Upper lobe of right lung (tissue), 1 donor: ENCODE measurements at regions not wholly inside any gene's neighbourhood (a gene's known extent, or its start where the extent isn't known, plus 50 kb on each side); places are given as distances from the start of the nearest gene placed in this dataset.

Experiments used
- ATAC-seq: fragments of 200-7000 bp; cut with Tn5 transposase; one replicate; pipeline ENCODE4 v1.9.1; 2020; ENCODE audit warnings: mild to moderate bottlenecking, moderate library complexity
- DNase-seq: peaks from one replicate; pipeline ENCODE4 v3.0.0-alpha.2; 2020
- H3K27ac ChIP-seq: fragments of 200-600 bp; one replicate; pipeline ENCODE4 v1.8.0; 2022
- H3K27me3 ChIP-seq: fragments of 200-600 bp; one replicate; pipeline ENCODE4 v1.8.0; 2022; ENCODE audit warnings: mild to moderate bottlenecking
- H3K36me3 ChIP-seq: fragments of 200-600 bp; one replicate; pipeline ENCODE4 v1.8.0; 2022
- H3K4me1 ChIP-seq: fragments of 200-600 bp; one replicate; pipeline ENCODE4 v1.8.0; 2022
- H3K4me3 ChIP-seq: fragments of 200-600 bp; one replicate; pipeline ENCODE4 v1.8.0; 2022; ENCODE audit warnings: mild to moderate bottlenecking
- H3K9me3 ChIP-seq: fragments of 200-600 bp; one replicate; pipeline ENCODE4 v1.8.0; 2022
- CTCF ChIP-seq: fragments of 200-600 bp; IDR thresholded peaks from one replicate; pipeline ENCODE4 v1.8.0; 2022; ENCODE audit warnings: antibody characterized with exemption
- intact Hi-C: fragments of 100-400 bp; cut with DNase I; formaldehyde crosslinking; loops from one replicate; pipeline ENCODE4 v1.11.0; 2022
- donor health status: DM: no; HTN: yes; CAD: no; lungs with severe emphysema.

- ATAC-seq: no peak
- H3K4me3 ChIP-seq: no peak overlapping the region
Observed at GRCh38 chr6:104214901-104215300, 644.8 kb downstream of the HACE1 start.

GRCh38 chr6:104212977-104213668 is 646.6 kb downstream of the HACE1 start:
- H3K27ac ChIP-seq: no peak overlapping the region
- no peak for TF ChIP-seq CTCF
- intact Hi-C loops: no loop called here

More at GRCh38 chr6:104214901-104215300, 644.8 kb downstream of the HACE1 start:
- no peaks in the 10 kb centered on the region for H3K36me3 ChIP-seq
- no peaks in the 10 kb centered on the region for H3K4me1 ChIP-seq
- no peaks in the 10 kb centered on the region for H3K27me3 ChIP-seq
- no peak for TF ChIP-seq CTCF
- no peak overlapping the region for H3K27ac ChIP-seq
- intact Hi-C loops: no loop called here
- no peaks in the 10 kb centered on the region for H3K9me3 ChIP-seq
- DNase-seq: no peak

DNA sequence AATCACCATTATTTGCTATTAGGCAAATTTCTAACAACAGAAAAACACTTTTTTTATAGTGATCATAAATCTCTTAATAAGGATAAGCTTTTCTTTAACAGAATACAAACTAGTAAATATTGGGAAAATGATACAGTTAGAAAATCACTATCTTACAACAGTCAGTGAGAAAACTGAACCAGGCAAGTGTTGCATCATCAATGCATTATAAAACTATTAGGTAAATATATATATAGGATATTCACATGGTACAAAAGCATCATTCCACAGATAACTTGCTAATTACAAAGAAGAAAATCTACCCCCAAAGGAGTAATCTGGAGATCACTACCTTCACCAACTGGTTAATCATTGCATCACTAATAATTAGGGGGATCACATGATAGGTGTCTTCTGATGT is 652.1 kb downstream of the HACE1 start:
- Histone ChIP-seq H3K27ac (no peak overlapping the region), H3K27me3 (no peaks in the 10 kb centered on the region), H3K9me3 (no peaks in the 10 kb centered on the region), H3K4me3 (no peak overlapping the region), H3K4me1 (no peaks in the 10 kb centered on the region), H3K36me3 (no peaks in the 10 kb centered on the region)
- DNase-seq (no peak), ATAC-seq (no peak)
- TF ChIP-seq CTCF: no peak
- intact Hi-C loops: no loop called here

More at GRCh38 chr6:104212977-104213668, 646.6 kb downstream of the HACE1 start:
- no peaks in the 10 kb centered on the region for H3K36me3 ChIP-seq
- no peaks in the 10 kb centered on the region for H3K9me3 ChIP-seq
- DNase-seq (no peak), ATAC-seq (no peak)
- H3K4me1 ChIP-seq: no peaks in the 10 kb centered on the region
- no peak overlapping the region for H3K4me3 ChIP-seq
- no peaks in the 10 kb centered on the region for H3K27me3 ChIP-seq

- no peak overlapping the region for H3K4me3 ChIP-seq
- H3K27me3 ChIP-seq: no peaks in the 10 kb centered on the region
- no peak for TF ChIP-seq CTCF
- H3K27ac ChIP-seq: no peak overlapping the region
- H3K9me3 ChIP-seq: no peaks in the 10 kb centered on the region
- intact Hi-C loops: no loop called here
- DNase-seq (no peak), ATAC-seq (no peak)
- H3K4me1 ChIP-seq: no peaks in the 10 kb centered on the region
- no peaks in the 10 kb centered on the region for H3K36me3 ChIP-seq
Observed at GRCh38 chr6:104201557-104201956, 658.2 kb downstream of the HACE1 start.

GRCh38 chr6:104187616-104188015 is 672.1 kb downstream of the HACE1 start:
- no peak for TF ChIP-seq CTCF
- DNase-seq (no peak), ATAC-seq (no peak)
- intact Hi-C loops: no loop called here
- Histone ChIP-seq H3K4me3 (no peak overlapping the region), H3K27ac (no peak overlapping the region), H3K9me3 (no peaks in the 10 kb centered on the region), H3K27me3 (no peaks in the 10 kb centered on the region), H3K36me3 (no peaks in the 10 kb centered on the region), H3K4me1 (no peaks in the 10 kb centered on the region)

DNA sequence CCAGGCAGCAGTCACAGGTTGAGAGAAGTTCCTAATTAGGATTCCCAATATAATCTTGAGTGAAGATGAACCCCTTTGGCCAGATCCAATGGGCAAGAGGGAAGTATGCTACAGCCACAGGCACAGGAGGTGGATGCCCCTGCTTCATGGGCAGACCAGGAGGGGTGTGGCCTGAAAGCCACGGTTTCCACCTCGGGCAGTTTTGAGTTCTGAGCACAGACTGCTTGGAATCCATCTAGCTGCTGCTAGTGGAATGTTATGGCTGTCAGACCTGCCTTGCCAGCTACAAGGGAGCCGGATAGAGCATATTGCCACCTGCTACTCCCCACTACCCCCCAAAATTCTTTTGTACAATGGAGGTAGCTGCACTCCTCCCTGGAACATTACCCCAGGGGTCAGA is 672.9 kb downstream of the HACE1 start:
- no peak for TF ChIP-seq CTCF
- ATAC-seq: peak; percentile 14
- no peak for DNase-seq
- no peak overlapping the region for H3K4me3 ChIP-seq
- no peak overlapping the region for H3K27ac ChIP-seq
- H3K9me3 ChIP-seq: no peaks in the 10 kb centered on the region
- intact Hi-C loops: no loop called here
- H3K4me1 ChIP-seq: no peaks in the 10 kb centered on the region
- no peaks in the 10 kb centered on the region for H3K36me3 ChIP-seq
- no peaks in the 10 kb centered on the region for H3K27me3 ChIP-seq
